Lower leg skin (tissue), 3 donors: ENCODE measurements at regions not wholly inside any gene's neighbourhood (a gene's known extent, or its start where the extent isn't known, plus 50 kb on each side); places are given as distances from the start of the nearest gene placed in this dataset.

ENCODE experiments used
- CTCF ChIP-seq, 3 donors: fragments of 450-650 bp; IDR thresholded peaks; one replicate each; pipeline ENCODE4 v1.5.1; 2016; ENCODE audit warnings: antibody characterized with exemption in 3 of 3, mild to moderate bottlenecking in 3 of 3, moderate library complexity in 2 of 3
- POLR2A ChIP-seq, 2 donors: fragments of 450-650 bp; IDR thresholded peaks; one replicate each; pipeline ENCODE4 v1.6.1; 2016 to 2017; ENCODE audit warnings: antibody characterized with exemption in 2 of 2, mild to moderate bottlenecking in 1 of 2, moderate library complexity in 1 of 2

- no peak for TF ChIP-seq CTCF (IDR thresholded peaks at IDR 0.05)
- TF ChIP-seq POLR2A (IDR thresholded peaks at IDR 0.05): no peak
Observed at GRCh38 chr3:26425076-26425475, 197.5 kb upstream of the LRRC3B start.
